ENCODE measurements at regions not wholly inside any gene's neighbourhood (a gene's known extent, or its start where the extent isn't known, plus 50 kb on each side); places are given as distances from the start of the nearest gene placed in this dataset.

GRCh38 chr4:36549992-36550391, 268.6 kb downstream of the DTHD1 start:
- no peak for TF ChIP-seq CTCF (IDR thresholded peaks at IDR 0.05; ENCODE audit: poor library complexity, severe bottlenecking)
- TF ChIP-seq EZH2 (IDR thresholded peaks at IDR 0.05; ENCODE audit: borderline replicate concordance, insufficient read depth, low read length, poor library complexity, severe bottlenecking): no peak
- TF ChIP-seq MXI1 (conservative IDR thresholded peaks at IDR 0.05; ENCODE audit: poor library complexity, severe bottlenecking): no peak
- TF ChIP-seq RAD21 (conservative IDR thresholded peaks at IDR 0.05): no peak
- no peak for TF ChIP-seq POLR2AphosphoS5 (IDR thresholded peaks at IDR 0.05)

Measured in neural cell (in vitro differentiated cells).